HG02973 (cell line): ENCODE measurements at regions not wholly inside any gene's neighbourhood (a gene's known extent, or its start where the extent isn't known, plus 50 kb on each side); places are given as distances from the start of the nearest gene placed in this dataset.
"Not testable (repeated sequence)": the region's sequence is repeated elsewhere in the genome, so short reads cannot be mapped to it uniquely, and the experiment has no call there.

ENCODE experiments used
- ATAC-seq: cut with Tn5 transposase; IDR thresholded peaks from one replicate; pipeline ENCODE4 v1.9.1; 2021; ENCODE audit warnings: moderate library complexity; ENCODE audit not compliant: unreplicated experiment

DNA sequence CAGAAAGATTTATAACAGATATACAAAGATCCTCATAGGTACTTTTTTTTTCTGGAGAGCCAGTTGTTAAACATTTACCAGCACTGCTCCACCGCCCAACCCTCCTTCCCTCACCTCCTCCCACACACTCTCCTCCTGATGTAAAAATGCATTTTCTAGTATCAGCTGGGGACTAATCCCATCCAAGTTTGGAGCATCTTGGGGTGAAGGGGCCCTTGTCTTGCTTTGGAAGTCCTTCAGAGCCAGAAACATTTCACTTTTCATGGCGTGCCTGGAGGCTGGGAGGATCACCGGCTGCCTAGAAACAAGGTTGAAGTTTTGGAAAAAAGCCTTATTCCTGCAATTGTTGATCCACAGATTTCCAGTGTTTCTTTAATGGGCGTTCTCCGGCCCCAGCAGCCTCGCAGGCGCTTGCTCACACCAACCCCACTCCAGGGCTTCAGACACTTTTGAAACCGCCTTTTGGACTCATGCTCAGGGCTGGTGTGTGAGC is 165.1 kb upstream of the AFDN start:
- ATAC-seq = no peak

DNA sequence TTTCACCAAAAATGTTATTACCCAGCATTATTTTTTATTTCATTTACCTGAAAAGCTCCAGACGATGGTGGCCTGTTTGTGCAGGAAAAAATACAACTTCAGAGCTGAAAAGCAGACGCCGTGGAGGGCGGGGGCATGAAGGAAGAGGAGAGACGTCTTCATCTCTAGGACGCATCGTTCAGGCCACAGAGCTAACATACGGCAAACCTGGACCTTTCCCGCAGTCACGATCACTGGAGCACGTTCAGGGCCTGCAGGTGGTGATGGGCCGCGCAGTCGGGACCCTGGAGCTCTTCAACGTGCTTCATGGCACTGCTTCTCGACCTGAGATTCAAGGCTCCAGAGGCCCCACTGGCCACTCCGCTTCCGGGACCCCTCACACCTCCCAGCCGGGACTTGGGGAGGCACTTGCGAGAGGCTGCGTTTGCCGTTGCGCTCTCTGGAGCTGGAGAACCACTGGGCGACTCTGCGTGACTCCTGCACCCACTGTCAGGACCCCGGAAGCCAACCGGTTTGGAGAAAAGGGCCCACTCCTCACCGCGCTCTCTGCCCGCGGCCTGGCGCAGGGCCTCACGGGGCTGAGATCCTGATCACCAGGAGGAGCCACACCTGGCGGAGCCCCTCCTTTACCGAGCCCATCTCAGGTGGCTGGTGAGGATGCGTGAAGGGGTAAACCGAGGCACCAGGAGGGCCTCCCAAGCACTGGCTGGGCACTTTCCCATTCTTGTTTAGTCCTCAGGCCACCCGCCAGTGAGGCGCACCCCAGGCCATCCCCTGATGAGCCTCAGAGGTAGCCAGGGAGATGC is 164.4 kb upstream of the AFDN start:
- ATAC-seq = no peak

DNA sequence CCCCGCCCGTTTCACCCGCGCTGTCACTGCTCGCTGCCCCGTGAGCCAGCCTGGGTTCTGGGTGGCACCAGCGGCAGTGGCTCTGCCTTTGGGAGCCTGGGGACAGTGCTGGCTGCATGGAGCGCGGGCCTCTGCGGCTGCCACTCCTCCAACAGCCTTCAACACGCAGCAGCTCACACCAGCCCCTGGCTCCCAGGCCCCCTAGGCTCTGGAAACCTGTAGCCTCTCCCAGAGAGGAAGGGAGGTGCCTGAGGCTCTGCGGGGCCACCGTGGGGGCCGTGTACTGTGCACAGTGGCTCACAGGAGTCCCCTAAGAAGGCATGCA is 163.9 kb upstream of the AFDN start:
- no peak for ATAC-seq

DNA sequence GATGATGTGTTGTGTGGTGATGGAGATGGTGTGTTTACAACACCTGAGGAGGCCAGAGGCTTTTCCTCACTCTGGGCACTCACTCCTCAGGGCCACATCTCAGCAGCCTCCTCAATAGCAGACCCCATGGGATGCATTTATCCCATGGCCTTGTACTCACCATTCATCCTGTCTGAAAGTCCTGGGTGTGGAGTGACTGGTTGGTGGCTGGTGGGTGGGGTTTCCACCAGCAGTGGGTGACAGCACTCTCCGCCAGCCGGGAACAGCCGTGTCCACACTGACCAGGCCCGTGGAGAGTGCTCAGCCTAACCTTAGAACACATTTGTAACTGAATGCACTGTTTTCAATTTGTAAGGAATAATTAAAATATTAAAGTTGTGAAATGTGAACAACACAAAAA is 163.4 kb upstream of the AFDN start:
- ATAC-seq = no peak

DNA sequence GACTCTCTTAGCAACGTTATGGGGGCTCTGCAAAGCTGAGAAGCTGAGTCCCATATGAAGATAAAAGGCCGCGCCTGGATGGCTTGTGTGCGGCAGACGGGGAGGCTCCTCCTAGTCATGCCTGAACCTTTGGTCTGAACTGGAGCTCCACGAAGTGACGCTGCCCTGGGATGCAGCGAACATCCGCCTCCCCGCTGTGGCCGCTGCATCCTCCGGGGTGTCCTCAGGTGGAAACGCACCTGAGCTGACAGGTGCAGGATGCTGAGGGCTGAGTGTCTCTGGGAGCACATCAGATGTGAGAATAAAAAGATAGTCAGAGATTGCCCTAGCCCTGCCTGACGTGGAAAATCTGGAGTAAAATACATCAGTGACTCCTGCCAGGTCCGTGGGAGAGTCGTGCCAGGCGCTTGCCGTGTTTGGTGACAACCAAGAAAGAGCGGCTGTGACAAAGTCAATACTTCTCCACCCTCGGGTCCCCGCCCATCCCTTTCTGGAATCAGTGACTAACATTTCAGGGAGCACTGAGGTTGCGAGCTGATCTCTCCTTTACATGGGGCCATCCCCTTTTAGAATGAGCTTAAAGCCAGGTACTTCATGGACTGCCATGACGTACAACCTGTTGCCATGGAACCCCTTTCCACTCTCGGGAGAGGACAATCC is 162.8 kb upstream of the AFDN start:
- ATAC-seq = no peak

DNA sequence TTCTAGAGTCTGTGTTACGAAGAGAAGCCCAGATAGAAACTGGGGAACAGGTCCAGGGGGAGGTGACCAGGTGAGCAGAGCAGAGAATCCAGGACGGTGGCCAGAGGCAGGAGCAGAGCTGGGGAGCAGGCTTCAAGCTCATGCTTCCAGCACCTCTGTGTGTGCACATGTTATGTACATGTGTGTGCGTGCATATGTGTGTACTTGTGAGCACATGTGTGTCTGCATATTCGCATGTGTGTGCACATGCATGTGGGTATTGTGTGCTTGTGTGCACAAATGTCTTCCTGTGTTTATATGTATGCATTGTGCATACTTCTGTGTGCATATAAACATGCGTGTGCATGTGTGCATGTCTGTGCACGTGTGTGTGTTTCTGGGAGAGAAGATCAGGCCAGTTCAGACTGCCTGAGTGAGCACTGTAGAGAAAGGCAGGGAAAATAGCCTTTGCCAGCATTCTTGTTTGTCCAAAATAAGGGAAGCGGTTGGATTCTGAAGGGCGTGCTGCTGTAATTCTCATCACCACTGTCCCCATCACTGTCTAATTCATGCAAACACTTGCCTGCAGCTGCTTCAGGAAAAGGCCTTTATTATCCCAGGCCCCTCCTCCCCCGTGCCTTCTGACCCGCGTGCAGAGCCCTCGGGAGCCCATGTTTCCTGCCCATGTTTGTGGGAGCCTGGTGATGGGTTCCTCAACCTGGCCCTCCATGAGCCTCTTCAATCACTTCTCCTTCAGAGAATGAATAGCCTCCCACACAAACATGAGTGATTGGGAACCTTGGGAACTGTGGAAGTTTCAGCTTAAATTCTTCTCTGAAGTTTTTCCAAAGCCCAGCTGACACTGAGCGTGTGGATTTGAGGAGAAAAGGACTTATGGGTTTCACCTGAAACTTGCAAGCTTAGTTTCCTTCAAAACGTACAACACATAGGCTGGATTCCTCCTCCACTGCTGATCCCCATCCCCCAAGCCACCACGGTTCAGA is 161.7 kb upstream of the AFDN start:
- no peak for ATAC-seq

DNA sequence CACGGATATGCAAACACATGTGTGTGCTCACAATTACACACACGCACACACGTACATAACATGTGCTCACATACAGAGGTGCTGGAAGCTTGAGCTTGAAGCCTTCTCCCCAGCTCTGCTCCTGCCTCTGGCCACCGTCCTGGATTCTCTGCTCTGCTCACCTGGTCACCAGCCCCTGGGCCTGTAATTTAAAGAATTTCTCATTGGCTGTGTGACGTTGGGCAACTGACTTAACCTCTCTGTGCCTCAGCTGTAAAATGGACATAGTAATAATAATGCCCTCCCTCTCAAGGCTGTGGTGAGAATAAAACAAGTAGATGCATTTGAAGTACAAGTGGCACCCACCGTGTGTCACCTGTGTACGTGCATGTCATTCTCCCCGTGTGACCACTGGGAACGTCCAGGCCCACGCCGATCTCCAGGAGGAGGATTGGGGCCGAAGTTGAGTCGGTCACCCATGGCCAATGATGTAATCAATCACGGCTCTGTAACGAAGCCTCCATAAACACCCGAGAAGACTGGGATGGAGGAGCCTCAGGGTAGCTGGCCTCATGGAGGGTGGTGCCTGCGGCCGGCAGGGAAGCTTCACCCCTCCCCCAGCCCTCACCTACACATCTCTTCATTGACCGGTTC is 160.9 kb upstream of the AFDN start:
- ATAC-seq = no peak

DNA sequence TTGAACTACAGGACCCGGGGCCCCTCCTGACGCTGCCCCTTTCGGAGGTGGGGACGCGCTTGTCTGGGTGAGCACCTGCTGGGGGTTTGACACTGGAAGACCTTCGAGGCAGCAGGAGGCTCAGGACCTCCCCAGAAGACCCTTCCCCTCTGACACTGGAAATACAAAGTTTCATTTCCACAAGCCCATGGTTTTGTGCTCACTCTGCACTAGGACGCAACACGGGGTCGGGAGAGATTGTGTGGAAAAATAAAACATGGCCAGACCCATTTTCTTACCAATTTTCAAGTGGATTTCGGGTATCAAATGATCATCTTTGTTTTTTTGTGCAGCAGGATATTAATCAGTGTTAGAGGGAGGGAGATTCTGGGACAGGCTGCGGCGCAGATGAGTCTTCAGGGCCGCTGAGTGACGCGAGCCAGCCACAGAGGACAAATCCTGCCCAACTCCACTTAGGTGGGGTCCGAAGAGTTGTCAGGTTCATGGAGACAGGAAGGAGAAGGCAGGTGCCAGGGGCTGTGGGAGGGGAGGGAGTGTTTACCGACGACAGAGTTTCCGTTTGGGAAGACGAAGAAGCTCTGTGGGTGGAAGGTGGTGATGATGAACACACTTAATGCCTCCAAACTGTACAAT is 160.0 kb upstream of the AFDN start:
- ATAC-seq = no peak

DNA sequence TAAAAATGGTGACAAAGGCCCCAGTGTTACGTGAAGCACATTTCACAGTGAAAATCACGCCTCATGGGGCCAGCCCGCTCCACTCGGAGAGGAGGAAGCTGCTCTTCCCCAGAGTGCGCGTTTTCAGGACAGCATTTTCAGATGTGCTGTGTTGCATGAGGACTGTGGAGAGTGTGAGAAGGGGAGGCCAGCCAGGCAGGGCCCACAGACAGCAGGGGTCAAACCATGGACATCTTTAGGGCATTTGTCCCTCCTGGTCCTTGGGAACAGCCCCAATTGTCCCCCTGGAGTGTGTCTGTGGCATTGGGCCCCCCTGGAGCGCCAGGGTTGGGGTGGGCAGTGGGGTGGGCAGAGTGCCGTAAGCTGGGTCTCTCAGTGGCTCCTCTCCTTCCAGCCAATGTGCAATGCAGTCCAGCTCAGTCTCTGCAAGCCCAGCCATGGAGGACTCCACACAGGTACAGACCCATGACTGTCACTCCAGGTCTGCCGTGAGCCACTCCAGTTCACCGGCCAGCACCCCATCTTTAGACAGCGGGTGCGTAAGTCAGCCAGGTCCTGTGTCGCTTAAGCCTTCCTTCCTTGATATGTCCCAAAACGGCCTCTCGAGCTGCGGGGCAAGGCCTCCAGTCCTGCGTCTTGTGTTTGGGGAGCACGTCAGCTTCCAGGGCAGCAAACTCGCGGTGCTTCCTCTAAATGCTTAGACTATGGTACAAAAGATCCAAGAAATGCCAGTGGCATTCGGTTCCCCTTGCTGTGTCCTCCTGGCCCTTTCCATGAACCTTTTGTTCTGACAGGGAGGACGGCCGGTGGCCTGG is 159.3 kb upstream of the AFDN start:
- no peak for ATAC-seq

DNA sequence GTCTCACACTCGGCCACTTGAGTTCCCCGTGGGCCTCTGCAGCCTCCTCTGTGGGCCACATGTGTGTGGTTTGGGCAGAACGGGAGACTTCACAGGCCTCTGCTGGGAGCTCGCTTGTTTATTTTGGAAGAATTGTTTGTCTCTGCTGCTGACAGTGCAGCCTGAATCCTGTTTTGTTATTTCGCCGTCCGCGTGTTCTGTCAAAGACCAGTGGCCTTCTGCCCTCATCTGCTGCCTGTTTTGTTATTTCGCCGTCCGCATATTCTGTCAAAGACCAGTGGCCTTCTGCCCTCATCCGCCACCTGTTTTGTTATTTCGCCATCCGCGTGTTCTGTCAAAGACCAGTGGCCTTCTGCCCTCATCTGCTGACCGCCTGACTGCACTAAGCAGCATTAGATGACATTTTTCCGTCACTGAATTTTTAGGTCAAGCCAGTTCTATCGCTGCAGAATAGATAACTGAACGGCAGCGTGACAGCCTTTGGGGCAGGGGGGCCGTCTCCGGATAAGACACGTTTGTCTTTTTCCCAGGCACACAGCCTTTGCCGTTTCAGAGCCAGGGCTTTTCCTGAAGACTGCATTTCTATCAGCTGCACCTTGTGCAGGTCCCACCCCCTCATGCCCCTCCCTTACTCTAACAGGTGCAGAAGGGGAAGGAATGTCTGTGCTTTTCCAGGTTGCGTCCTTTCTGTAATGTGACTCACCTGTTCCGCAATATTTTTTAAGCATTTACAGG is 158.5 kb upstream of the AFDN start:
- ATAC-seq = no peak

DNA sequence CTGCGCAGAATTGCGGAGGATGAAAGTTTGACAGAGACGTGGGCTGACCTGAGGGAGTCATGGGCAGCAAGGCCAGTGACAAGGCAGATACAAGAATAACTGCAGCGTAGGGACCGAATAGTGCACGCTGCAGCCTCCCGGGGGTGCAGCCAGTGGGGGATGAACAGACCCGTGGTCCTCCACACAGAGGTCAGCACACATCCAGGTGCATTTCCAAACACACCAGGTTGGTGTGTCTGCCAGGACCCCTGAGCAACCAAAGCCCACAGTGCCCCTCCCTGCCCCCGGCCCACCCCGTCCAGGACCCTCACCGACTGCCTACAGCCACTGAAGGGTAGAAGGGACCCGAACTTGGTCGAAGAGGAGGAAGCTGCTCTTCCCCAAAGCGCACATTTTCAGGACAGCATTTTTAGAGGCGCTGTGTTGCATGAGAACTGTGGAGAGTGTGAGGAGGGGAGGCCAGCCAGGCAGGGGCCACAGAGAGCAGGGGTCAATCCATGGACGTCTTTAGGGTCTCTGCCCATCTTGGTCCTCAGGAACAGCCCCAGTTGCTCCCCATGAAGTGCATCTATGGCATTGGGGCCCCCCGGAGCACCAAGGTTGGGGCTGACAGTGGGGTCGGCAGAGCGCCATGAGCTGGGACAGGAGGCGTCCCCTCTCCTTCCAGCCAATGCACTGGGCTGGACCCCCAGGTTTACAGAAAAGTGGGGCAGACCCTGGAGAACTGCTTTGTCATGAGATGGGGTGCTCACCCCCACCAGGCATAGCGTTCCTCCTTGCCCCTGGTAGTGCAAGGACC is 157.8 kb upstream of the AFDN start:
- no peak for ATAC-seq

DNA sequence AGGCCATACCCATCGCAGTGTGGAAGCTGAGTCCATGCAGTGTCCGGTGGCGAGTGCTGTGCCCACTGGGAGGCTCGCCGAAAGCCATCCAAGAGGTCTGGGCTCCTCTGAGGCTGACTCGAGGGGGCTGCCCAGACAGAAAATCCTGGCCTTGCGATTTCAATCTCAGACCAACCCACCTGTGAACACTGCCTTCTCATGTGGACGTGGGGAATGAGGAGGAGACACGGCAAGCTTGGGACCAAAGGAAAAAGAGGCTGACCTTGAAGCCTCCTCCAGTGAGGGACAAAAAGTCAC is 157.2 kb upstream of the AFDN start:
- no peak for ATAC-seq

DNA sequence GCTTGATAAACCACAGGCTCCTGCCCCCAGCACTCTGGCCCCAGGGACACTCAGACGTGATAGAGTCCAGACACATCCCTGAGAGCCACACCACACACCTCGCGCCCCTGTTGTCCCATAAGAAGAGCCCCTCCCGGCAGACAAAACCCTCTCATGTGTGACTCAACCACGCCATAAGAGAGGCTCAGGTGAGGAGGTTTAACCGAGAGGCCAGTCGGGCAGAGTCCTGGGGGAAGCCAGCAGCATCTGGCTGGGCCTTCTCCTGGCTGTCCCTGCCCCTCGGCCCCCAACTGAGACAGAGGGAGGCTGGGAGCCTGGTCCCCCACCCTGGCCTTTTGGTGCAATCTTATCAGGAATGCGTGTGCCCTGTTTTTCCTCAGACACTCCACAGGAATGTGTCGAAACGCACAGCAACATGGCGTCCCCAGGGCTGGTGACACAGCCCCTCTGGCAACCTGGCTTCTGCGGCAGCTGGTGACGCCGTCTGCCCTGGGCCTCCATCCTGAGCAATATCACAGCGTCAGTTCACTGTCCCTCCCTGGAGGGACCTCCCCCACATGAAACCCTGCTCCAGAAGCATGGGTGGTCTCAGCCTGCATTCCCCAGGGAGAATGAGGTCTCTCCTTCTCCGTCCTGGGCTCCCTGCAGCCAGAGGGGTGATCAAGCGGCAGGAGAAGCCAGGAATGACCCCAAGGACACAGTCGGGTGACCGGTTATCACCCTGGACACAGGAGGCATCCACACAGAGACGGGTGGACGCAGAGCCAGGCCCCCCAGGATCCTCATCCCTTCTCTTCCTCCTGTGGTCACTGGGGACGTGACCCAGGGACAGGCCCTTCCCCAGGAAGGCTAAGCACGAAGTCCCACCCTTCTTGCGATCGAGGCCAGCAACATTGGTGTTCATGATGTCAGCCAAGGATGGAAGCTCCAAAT is 156.6 kb upstream of the AFDN start:
- ATAC-seq = no peak

DNA sequence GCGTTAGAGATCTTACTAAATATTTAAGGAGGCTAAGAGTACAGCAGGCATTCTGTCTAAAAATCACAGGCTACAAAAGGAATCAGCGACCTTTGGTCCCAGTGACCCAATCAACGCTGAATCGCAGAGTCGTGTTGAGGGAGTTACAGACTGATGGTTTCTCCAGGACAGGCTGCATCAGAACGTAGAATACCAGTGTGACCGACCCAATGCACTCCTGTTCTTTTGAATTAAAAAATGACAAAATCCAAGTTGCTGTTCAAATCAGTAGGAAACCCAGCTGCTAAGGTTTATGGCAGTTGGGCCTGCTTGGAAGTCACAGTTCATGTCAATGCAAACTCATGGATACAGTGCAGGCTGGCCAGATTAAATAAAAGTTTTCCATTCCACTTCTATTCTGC is 155.8 kb upstream of the AFDN start:
- no peak for ATAC-seq

DNA sequence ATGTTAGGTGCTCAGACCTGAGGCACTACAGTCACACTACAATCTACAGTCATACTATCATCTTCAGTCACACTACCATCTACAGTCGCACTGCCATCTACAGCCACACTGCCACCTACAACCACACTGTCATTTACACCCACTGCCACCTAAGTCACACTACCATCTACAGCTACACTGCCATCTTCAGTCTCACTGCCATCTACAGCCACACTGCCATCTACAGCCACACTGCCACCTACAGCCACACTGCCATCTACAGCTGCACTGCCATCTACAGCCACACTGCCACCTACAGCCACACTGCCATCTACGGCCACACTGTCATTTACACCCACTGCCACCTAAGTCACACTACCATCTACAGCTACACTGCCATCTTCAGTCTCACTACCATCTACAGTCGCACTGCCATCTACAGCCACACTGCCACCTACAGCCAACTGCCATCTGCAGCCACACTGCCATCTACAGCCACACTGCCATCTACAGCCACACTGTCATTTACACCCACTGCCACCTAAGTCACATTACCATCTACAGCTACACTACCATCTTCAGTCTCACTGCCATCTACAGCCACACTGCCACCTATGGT is 155.2 kb upstream of the AFDN start:
- ATAC-seq = not testable (repeated sequence)

DNA sequence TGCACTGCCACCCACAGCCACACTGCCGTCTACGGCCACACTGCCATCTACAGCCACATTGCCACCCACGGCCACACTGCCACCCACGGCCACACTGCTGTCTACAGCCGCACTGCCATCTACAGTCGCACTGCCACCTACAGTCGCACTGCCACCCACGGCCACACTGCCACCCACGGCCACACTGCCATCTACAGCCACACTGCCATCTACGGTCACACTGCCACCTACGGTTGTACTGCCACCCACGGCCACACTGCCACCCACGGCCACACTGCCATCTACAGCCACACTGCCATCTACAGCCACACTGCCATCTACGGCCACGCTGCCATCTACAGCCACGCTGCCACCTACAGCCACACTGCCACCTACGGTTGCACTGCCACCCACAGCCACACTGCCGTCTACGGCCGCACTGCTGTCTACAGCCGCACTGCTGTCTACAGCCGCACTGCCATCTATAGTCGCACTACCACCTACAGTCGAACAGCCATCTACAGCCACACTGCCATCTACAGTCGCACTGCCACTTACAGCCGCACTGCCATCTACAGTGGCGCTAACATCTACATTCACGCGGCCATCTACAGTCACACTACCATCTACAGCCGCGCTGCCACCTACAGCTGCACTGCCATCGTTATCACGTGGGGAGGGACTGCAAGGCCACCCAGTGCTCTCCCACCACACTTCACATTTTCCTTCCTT is 154.6 kb upstream of the AFDN start:
- ATAC-seq = no peak
